Midbrain (tissue), 1 donor: ENCODE measurements at regions not wholly inside any gene's neighbourhood (a gene's known extent, or its start where the extent isn't known, plus 50 kb on each side); places are given as distances from the start of the nearest gene placed in this dataset.
"Not testable (repeated sequence)": the region's sequence is repeated elsewhere in the genome, so short reads cannot be mapped to it uniquely, and the experiment has no call there.

Source experiments
- DNase-seq: peaks from one replicate; lab custom pipeline; 2025; lab: John Stamatoyannopoulos, UW

DNA sequence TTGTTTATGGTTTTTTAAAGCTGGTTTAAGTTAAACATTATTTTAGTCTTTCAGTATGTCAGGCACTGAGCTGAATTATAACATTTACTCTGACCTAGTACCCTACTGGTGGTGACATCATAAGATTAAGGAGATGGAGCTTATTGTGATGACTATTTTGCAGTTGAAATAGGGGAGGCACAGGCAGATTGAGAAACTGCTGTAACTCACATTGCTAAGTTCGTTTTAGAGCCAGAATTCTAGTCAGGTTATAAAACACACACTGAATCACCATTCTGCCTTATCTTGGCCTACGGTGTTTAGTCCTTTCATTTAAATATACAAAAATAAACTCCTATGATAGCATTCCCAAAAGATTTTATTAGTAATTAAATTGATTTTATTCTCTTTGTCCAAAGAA, 584.1 kb downstream of the TFAP2A start:
- no peak for DNase-seq

DNA sequence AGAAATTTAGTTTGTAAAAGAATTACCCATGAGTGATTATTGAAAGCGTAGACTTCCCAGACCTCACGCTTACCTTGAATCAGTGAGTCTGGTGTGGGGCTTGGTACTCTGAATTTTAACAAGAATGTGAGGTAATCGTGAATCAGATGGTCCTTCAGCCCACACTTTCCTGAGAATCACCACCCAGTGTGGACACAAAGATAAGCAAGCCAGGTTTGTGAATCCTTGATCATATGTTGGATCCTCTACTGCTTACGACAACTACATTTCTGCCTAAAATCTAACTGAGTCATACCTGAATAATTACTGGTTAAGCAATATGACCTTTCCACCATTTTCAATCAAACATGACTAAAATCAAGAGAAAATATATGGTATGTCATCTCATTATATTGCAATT, 589.3 kb downstream of the TFAP2A start:
- no peak for DNase-seq

DNA sequence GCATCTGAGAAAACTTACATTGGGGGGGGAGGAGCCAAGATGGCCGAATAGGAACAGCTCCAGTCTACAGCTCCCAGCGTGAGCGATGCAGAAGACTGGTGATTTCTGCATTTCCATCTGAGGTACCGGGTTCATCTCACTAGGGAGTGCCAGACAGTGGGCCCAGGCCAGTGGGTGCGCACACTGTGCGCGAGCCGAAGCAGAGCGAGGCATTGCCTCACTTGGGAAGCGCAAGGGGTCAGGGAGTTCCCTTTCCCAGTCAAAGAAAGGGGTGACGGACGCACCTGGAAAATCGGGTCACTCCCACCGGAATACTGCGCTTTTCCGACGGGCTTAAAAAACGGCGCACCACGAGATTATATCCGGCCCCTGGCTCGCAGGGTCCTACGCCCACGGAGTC, 604.1 kb downstream of the TFAP2A start:
- DNase-seq = not testable (repeated sequence)

DNA sequence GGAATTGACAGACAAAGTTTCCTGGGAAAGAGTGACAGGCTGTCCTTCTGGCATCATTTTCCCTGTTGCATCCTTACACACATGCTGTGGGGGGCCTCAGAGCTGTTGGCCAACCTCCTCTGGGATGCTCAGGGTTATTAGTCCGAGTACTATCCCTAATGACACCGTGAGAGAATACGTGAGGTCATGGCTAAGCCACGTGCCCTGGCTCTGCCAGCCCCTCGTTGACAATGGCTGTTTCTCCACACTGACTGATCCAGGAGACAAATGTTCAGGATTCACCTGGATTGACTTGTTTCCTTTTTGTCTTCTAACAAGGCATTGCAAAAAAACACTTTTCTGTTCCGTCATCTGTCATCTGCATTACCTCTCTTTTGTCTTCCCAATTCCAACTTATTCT, 604.6 kb downstream of the TFAP2A start:
- no peak for DNase-seq

DNA sequence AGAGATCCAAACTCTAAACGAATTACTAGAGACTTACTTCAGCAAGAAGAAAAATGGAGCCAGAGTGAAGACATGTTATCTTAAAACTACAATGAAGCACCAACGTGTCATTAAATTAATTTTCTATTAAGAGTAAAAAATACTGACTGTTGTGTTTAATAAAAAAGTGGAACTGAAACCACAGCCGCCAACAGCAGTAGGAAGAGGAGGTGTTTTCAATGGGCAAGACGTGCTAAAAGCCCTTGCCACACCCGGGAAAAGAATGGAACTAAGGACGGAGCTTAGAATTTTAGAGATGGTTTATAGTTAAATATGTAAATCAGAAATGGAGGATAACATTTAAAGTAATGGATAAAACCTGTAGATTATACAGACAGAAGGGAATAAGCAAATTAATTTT, 608.7 kb downstream of the TFAP2A start:
- no peak for DNase-seq

DNA sequence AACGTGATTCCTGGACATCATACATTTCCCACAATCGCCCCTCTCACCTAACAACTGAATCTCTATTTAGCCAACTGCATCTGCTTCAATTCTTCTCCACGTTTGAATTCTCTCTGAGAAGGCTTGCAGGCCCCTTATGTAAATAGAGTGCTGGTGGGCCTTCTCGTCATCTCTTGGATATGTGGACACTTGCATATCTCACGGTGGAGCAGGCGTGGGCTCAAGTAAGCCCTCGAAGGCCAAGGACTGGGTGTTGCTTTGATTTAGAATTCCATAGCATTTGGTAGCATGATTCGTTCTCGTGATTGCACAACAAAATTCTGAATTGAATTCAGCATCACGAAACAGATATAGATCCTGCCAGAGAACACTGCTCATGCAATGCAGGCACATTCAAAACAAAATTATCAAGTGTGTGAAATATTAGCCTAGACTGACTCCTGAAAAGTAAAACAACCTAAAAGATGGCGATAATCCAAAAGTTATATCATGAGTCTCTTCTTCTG, 613.6 kb downstream of the TFAP2A start:
- DNase-seq = no peak

DNA sequence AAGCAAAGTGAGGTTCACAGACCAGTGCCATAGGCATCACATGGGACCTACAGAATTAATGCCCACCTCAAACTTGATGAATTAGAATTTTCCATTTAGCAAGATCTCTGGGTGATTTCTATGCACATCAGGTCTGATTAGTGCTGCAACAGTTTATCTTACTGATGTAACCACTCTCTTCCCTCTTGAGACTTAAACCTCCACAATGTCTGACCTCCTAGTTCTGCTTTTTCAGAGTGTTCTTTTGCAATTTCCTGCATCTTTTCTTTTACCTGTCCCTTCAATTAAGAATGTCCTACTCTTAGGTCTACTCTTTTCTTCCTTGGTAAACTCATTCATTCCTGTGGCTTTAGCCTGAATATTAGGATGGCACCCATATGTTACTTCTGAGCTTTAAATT, 615.3 kb downstream of the TFAP2A start:
- no peak for DNase-seq

DNA sequence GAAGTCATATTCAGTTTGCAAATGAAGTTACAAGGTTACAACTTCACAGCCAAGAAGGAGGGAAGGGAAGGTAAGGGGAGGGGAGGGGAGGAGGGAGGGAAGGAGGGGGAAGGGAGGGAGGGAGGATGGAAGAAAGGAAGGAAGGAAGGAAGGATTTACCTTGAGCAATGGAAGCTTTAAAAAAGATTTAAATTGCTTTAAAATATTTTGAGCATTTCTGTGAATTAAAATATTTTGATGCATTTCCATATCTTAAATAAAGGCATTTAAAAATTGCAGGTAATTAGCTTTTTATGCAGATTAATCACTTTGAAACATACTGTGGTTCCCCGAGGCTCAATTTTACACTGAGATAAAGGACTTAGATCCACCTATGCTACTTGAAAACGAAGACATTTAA, 618.0 kb downstream of the TFAP2A start:
- DNase-seq = no peak

DNA sequence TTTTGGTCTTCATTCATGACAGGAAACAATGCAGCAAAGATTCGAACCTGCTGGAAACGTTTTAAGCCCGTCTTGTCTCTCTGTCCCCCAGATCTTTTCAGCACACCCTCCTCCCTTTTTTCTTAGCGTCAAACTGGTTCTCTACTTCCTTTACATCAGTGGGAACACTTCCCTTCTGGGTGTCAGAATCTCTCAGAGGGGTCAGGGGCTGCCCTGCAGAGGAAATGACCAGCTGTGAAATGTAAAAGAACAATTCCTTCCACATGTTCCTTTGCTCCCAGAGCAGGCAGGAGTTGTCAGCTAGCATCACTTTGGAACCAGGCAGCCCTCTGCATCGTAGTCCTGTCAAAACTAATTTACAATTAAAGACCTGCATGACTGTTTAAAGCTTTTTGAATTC, 619.0 kb downstream of the TFAP2A start:
- DNase-seq = no peak

DNA sequence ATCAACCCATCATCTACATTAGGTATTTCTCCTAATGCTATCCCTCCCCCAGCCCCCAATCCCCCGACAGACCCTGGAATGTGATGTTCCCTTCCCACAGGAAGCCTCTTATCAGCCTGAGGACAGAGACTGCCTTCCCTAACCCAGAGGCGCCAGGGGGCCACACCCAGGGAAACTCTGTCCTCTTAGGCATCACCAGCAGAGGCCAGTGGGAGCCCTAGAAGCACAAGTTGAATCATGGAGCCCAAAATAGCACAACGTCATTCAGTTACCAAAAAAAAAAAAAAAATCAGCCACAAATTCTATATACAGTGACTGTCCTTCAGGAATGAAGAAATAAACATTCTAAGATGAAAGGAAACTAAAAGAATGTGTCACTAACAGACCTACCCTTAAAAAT, 625.7 kb downstream of the TFAP2A start:
- no peak for DNase-seq

DNA sequence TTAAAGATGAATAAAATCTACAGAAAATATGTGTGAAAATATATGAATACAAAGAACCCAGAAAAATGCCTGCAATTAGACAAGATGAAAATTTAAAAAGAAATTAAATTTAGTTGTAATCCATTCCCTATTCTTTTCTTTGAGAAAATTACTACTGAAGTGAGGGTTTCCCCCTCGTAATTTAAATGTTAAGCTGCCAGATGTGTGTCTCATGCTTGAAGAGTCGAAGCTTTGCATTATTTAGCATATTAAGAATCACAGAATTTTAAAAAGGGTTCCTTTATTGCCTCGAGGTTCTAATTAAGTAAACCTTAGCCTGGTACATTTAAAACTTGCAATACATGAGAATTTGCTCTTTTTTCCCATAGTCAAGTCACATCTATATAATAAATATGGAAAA, 630.1 kb downstream of the TFAP2A start:
- no peak for DNase-seq

DNA sequence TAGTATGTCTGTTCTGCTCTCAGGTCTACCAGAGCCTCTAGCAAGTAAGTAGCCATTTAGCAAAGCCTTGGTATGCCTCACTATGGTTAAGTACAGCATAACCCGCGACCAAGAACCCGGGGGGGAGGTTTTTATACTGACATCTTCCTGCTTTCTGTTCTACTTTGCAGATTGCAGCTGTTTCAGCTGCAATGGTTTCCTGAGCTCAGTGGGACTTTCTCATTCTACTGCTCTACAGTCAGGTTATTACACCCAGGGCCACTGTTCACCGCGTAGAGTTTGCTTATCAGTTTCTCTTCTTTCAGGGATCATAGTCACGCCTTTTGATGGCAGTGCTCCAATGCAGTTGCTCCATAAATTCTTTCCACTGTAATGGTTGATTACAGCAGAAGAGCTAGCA, 631.3 kb downstream of the TFAP2A start:
- no peak for DNase-seq

DNA sequence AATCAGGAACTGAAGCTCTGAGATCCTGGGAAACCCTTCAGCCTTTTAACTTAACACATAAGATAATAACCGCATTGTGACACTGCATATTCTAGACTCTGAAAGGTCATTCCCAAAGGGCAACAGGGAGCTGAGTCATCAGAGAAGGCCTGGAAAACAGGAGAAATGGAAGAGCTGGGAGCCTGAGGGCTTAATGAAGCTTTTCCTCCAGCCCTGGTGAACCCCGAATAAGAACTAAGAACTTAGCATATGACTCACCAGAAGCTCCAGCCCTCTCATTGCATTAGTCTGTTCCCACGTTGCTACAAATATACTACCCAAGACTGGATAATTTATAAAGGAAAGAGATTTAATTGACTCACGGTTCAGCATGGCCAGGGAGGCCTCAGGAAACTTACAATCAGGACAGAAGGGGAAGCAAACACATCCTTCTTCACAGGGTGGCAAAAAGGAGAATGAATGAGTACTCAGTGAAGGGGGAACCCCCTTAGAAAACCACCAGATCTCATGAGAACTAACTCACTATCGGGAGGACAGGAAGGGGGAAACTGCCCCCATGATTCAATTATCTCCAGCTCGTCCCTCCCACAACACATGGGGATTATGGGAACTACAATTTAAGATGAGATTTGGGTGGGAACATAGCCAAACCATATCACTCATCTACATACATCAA, 648.5 kb downstream of the TFAP2A start:
- no peak for DNase-seq

DNA sequence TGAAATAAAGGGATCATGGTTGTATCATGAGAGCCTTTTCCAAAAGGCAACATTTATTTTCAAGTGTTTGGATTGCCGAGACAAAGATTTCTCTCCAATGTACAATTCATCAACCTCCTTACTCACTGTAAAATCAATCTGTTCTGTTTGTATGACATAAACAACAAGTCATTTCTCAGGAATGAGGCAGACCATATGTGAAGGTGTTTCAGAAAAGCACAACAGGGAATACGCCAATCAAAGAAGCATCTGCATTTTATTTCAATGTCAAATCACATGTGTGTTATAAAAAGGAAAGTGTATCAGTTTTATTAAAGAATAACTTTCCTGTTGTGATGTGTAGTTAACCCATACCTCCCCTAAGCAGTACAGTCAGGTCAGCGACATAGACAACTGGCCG, 653.7 kb downstream of the TFAP2A start:
- DNase-seq = no peak

DNA sequence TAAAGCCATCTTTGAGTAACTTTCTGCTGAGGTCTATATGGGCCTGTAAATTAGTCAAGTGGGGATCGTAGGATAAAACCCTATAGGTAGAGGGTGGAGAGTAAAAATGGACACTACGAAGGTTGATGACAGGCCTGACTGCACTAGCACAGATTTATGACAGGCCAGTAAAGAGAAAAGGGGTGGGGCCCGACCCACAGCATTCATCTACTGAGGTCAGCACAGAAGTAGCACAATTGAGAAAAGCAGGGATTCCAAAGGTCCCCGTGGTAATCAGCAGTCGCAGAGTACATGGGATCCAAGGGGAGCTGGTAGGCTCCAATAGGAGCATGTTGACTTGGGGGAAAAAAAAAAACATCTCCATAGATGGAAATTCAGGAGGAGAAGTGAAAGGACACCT, 660.4 kb downstream of the TFAP2A start:
- DNase-seq = no peak

DNA sequence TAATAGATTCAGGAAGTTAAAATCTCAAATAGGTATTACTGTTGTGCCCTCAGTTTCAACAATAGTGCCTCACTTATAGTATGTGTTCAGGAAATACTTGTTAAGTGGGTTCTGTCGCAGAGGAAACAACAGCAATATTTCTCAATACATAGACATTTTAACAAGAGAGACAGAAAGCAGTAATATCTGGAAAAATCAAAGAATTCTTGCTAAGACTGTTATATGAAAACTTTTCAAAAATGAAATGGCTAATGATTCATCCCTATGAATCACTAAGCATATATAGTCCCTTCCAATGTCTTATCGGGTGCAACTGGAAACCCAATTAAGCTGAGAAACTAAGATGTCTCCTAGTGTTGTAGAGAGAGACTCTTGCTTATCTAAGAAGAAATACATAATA, 668.9 kb downstream of the TFAP2A start:
- no peak for DNase-seq

DNA sequence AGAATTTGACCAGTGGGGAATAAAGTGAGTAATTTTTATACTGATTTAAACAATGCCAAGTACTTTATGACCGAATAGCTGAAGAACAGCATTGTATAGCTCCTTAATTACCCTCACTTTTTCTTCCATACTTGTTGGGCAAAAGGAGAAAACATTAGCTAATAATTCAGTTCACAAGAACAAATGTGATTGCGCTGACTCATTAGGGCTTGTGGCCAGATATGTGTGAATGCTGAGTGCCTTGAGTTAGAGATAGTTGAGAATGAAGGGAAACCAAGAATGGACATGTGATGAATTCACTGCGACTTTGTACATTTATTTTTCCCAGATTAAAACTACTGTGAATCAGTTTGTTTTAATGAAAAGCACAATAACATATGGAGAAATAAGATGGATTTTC, 669.4 kb downstream of the TFAP2A start:
- DNase-seq = no peak

DNA sequence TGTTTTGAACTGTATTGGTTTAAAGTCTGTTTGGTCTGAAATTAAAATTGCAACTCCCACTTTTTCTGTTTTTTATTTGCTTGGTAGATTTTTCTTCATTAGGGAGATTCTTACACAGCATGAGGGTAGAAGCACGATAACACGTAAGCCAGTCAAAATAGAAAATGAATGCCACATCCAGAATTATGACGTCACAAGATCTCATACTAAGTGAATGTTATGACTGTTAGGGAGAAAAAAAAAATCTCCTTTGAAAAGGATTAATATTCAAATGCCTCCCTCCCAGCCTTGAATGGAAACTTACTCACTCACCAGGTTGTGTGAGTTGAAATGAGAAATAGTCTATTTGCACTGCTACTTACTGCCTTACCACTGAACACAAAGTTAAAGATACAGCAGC, 670.8 kb downstream of the TFAP2A start:
- no peak for DNase-seq

DNA sequence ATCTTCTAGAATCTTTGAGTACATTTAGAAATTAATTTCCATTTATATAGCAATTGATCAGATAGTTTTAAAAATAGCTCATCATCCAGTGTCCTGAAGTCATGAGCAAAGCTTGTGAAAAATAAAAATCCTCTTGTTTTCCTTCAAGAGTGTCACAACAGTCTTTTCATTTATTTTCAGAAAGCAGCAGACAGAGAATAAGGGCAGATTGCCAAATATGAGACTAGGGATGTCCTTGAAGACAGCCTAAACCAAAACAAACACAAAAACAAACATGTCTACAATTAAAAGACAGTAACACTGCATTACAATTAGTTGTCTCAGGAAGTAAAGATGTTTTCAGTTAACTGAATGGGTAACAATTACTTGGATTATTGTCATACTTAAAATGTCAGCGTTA, 682.8 kb downstream of the TFAP2A start:
- no peak for DNase-seq

DNA sequence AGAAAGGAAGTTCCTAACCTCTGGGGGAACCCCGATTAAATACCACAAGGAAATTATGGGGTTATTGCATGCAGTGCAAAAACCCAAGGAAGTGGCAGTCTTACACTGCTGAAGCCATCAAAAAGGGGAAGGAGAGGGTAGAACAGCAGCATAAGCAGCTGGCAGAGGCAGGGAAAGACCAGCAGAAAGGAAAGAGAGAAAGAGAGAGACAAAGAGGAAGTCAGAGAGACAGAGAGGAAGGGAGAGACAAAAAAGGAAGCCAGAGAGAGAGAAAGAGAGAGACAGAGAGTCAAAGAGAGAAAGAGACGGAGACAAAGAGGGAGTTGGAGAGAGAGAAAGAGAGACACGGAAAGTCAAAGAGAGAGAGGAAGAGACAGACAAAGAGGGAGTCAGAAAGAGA, 689.1 kb downstream of the TFAP2A start:
- DNase-seq = not testable (repeated sequence)

DNA sequence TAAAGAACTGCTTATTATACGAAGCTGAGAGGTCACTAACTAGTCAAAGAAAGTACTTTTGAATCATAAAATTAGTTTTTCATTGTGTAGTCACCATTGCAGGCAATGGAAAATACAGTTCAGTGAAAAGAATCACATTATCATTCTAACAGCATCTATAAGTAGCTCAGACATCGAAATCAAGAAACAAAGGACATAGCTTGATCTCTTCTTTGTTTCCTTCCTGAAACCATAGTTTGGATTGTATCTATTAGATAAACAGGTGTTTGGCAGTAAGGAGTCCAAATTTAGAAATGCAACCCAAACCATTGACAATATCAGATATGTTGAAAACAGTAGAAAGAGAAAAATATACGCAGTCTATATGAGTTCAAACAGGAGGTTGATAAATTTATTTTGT, 697.3 kb downstream of the TFAP2A start:
- no peak for DNase-seq

DNA sequence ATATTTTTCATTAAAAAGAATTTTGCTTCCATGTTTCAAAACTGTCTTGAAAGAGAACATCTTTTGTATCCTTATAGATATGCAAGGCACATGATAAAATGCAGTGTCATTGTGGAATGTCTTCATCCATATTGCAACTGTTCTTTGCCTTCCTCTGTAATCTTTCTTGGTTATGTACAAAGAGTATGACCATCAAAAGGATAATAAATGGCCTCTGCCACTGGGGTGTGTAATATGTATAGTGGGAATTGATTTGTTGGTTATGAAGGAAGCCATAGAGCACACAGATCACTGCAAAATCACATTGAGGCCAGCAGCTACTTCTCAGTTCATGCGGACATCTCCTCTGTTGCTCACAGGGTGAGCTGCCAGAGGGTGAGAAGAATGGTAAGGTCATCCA, 703.5 kb downstream of the TFAP2A start:
- DNase-seq = no peak

DNA sequence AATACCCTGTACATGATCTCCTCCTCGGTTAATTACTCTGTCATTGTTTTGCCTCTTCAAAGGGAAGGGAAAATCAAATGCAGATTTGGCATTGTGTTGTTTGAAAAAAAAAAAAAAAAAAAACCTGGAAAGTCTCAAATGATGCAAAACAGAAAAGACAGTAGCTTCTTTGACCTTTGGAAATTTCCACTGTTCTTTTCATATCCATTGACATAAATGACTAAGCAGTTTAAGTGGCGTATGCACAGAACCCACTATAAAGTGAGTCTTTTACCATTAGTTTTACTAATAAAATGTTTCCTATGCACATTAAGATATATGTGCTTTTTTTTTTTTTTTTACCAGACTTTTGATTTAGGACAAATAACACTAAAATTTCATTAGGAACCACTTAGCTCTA, 704.3 kb downstream of the TFAP2A start:
- no peak for DNase-seq

DNA sequence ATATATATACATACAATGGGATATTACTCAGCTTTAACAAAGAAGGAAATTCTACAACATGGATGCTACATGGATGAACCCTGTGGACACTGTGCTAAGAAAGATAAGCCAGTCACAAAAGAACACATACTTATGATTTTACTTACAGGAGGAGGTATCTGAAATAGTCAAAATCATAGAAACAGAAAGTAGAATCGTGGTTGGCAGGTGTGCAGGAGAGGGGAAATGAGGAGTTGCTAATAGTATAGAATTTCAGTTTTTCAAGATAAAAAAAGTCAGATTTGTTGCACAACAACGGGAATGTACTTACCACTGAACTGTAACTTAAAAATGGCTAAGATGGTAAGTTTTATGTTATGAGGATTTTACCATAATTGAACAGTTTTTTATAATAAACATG, 706.3 kb downstream of the TFAP2A start:
- DNase-seq = no peak

DNA sequence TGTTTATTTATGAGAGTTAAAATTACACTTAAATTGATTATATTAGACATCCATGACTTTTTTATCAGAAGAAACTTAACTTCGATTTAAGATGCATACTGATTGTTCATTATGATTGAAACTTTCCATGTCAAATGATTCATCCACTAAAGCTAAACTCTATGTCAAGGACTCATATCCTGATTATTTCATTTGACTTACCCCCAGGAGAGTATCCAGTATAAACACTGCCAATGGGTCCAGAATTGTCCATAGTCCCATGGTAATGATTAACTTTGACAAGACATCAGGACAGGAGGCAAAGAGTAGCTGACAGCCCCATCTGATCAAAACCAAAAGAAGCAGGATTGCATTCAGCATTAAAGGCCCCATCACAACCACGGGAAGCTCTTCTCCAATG, 709.9 kb downstream of the TFAP2A start:
- no peak for DNase-seq
